ENCODE measurements at regions not wholly inside any gene's neighbourhood (a gene's known extent, or its start where the extent isn't known, plus 50 kb on each side); places are given as distances from the start of the nearest gene placed in this dataset.

DNA sequence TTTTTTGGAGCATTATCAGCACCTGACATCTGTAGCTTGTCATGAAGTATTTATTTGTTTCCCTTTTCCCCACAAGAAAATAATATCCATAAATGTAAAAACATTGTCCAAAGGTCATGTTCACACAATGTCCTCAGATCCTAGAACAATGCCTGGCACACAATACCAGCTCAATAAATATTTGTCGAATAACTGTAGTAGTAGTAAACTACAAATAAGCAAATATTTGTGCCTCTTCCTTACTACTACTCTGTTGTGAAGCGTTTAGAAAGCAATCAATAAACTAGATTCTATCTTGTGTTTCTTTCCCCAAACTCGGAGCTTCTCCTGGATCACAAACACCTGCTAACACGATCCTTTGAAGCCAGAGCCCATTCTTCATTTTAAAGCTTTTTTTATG is 459.6 kb upstream of the NECTIN3 start:
- Histone ChIP-seq H3K4me3 (ENCODE audit: low read depth, low read length) (no peak overlapping the region), H3K27me3 (ENCODE audit: control insufficient read depth, insufficient read depth, low read length) (no peaks in the 10 kb centered on the region), H3K36me3 (ENCODE audit: control insufficient read depth, insufficient read depth, low read length) (no peaks in the 10 kb centered on the region)
- TF ChIP-seq, protein P1, sequence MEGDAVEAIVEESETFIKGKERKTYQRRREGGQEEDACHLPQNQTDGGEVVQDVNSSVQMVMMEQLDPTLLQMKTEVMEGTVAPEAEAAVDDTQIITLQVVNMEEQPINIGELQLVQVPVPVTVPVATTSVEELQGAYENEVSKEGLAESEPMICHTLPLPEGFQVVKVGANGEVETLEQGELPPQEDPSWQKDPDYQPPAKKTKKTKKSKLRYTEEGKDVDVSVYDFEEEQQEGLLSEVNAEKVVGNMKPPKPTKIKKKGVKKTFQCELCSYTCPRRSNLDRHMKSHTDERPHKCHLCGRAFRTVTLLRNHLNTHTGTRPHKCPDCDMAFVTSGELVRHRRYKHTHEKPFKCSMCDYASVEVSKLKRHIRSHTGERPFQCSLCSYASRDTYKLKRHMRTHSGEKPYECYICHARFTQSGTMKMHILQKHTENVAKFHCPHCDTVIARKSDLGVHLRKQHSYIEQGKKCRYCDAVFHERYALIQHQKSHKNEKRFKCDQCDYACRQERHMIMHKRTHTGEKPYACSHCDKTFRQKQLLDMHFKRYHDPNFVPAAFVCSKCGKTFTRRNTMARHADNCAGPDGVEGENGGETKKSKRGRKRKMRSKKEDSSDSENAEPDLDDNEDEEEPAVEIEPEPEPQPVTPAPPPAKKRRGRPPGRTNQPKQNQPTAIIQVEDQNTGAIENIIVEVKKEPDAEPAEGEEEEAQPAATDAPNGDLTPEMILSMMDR (IDR thresholded peaks at IDR 0.05; ENCODE audit: insufficient read depth, low read length, severe bottlenecking) = no peak
- FAIRE-seq (no peak), DNase-seq (ENCODE audit: low read depth) (no peak)

DNA sequence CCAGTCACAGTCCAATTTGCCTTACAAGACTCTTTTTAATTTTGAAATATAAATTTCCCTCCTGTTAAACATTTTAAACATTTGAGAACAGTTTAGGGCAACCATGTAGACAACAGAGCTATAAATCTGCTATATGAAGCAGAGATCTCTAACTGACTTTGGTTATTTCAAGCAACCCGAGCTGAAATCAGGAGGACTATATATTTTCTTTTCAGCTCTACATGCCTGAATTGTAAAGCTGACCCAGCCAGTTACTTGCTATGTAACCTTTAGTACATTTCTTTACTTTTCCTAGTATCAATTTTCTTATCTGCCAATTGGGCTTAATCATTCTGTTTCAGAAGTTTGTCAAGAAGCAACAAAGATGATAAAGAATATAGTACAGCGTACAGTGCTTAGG is 457.4 kb upstream of the NECTIN3 start:
- TF ChIP-seq, protein P1 (IDR thresholded peaks at IDR 0.05; ENCODE audit: insufficient read depth, low read length, severe bottlenecking) = no peak
- Histone ChIP-seq H3K27me3 (ENCODE audit: control insufficient read depth, insufficient read depth, low read length) (no peaks in the 10 kb centered on the region), H3K36me3 (ENCODE audit: control insufficient read depth, insufficient read depth, low read length) (no peaks in the 10 kb centered on the region), H3K4me3 (ENCODE audit: low read depth, low read length) (no peak overlapping the region)
- FAIRE-seq = no peak
- DNase-seq (ENCODE audit: low read depth) = no peak

DNA sequence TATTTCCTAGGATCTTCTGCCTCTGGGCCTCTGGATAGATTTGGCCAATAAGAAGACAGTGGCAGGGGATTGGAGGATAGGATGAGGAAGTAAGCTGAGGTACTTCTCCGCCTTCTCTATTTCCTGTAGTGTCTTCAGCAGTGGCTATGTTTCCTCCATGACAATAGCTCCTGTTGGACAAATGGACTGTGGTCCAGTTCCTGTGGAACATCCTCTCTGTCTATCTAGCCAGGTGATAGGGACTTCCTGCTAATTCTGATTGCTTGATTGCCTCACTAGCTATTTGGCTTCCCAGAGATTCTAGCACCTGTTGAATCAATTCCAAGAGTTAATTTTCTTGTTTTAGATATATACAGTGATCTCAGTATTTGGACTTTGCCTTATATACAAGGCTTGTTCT is 456.2 kb upstream of the NECTIN3 start:
- no peak overlapping the region for H3K4me3 ChIP-seq (ENCODE audit: low read depth, low read length)
- TF ChIP-seq, protein P1 (IDR thresholded peaks at IDR 0.05; ENCODE audit: insufficient read depth, low read length, severe bottlenecking) = no peak
- FAIRE-seq (no peak), DNase-seq (ENCODE audit: low read depth) (no peak)
- no peaks in the 10 kb centered on the region for H3K27me3 ChIP-seq (ENCODE audit: control insufficient read depth, insufficient read depth, low read length)
- no peaks in the 10 kb centered on the region for H3K36me3 ChIP-seq (ENCODE audit: control insufficient read depth, insufficient read depth, low read length)

GRCh38 chr3:110618512-110619226 is 452.9 kb upstream of the NECTIN3 start:
- no peaks in the 10 kb centered on the region for H3K36me3 ChIP-seq (ENCODE audit: control insufficient read depth, insufficient read depth, low read length)
- FAIRE-seq (no peak), DNase-seq (ENCODE audit: low read depth) (no peak)

GRCh38 chr3:110620118-110620517 is 451.5 kb upstream of the NECTIN3 start:
- H3K27me3 ChIP-seq (ENCODE audit: control insufficient read depth, insufficient read depth, low read length) = no peaks in the 10 kb centered on the region
- no peaks in the 10 kb centered on the region for H3K36me3 ChIP-seq (ENCODE audit: control insufficient read depth, insufficient read depth, low read length)
- no peak for FAIRE-seq
- DNase-seq (ENCODE audit: low read depth) = peak; percentile 31
- H3K4me3 ChIP-seq (ENCODE audit: low read depth, low read length) = no peak overlapping the region
- TF ChIP-seq, protein P1 (IDR thresholded peaks at IDR 0.05; ENCODE audit: insufficient read depth, low read length, severe bottlenecking) = no peak

More at GRCh38 chr3:110618512-110619226, 452.9 kb upstream of the NECTIN3 start:
- no peak overlapping the region for H3K4me3 ChIP-seq (ENCODE audit: low read depth, low read length)
- TF ChIP-seq, protein P1 (IDR thresholded peaks at IDR 0.05; ENCODE audit: insufficient read depth, low read length, severe bottlenecking) = no peak
- H3K27me3 ChIP-seq (ENCODE audit: control insufficient read depth, insufficient read depth, low read length) = no peaks in the 10 kb centered on the region

- Histone ChIP-seq H3K27me3 (ENCODE audit: control insufficient read depth, insufficient read depth, low read length) (no peaks in the 10 kb centered on the region), H3K4me3 (ENCODE audit: low read depth, low read length) (no peak overlapping the region), H3K36me3 (ENCODE audit: control insufficient read depth, insufficient read depth, low read length) (no peaks in the 10 kb centered on the region)
- DNase-seq (ENCODE audit: low read depth) (no peak), FAIRE-seq (no peak)
- TF ChIP-seq, protein P1 (IDR thresholded peaks at IDR 0.05; ENCODE audit: insufficient read depth, low read length, severe bottlenecking) = no peak
Measured at GRCh38 chr3:110623571-110623970, 448.0 kb upstream of the NECTIN3 start.

Measured in bronchial epithelial cell (primary cell).